GM19463 (cell line): ENCODE measurements at regions not wholly inside any gene's neighbourhood (a gene's known extent, or its start where the extent isn't known, plus 50 kb on each side); places are given as distances from the start of the nearest gene placed in this dataset.
"Not testable (repeated sequence)": the region's sequence is repeated elsewhere in the genome, so short reads cannot be mapped to it uniquely, and the experiment has no call there.

Experiments used
- ATAC-seq: cut with Tn5 transposase; IDR thresholded peaks from one replicate; pipeline ENCODE4 v1.9.1; 2021; ENCODE audit warnings: mild to moderate bottlenecking, moderate library complexity; ENCODE audit not compliant: unreplicated experiment

DNA sequence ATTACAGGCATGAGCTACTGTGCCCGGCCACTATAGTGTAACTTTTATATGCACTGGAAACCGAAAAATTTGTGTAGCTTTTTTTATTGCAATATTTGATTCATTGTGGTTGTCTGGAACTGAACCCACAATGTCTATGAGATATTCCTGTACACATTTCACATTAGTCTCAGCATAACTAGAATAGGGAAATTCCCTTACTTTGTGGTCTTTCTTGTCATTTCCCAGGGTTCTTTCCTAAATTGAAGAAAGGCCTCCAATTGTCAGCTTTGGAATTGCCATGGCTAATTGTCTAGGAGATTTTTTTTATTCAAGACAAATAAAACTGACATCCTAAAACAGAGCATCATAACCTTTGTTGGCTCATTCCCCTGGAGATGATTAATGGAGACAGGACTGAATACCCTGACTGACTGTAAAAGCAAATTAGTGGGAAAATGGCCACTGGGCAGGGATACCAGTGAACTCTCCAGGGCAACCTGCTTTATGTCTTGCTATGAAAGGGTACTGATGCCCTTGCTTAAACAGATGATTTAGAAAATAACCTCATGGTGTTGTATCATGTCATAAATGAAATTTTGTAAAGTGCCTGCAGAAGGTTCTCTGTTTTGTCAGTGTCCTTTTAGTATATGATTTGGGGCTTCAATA lies 576.9 kb downstream of the RFPL4B start:
- no peak for ATAC-seq

DNA sequence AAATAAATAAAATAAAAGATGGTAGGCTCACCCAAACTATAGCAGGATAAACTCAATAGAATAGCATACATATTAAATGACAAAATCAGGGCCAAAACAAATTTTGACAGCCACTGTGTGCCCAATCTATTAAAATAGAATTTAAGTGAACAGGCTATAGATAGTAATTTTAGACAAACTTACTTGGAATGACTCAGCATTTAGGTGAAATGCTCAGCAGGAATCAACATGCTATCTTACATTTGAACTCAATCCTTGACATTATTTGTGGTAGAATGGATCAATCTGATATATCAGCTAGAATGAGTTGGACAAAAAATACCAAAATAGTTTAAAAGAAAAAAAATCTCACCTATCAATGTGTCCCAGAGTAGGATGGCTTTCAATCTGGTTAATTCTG lies 578.6 kb downstream of the RFPL4B start:
- ATAC-seq = no peak

DNA sequence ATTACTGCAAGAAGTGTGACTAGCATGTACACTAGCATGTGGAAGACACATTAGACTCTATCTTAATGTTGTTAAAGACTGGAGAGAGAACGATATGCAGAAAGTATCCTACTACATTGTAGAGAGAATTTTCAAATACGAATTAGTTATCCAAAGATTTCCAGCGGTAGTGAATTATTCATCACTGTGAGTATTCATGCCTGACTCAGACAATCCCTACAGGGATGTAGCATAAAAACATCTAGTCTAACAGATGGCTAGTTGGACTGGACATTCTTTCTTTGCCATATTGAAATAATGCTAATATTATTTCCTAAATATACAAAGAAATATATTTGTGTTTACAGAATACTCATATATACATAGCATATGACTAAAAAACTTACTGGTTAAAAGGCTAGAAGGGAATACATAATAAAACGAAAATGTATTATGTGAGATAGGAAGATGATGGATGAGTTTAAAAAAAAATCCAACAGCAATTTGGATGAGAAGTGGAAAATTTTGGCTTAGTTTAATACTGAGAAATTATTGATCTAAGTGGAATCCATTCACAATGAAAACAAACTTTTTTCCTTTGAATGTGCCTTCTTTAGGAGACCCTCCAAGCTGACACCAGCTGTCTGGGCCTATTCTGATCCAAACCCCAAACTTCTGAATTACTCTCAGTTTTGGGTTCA lies 580.7 kb downstream of the RFPL4B start:
- no peak for ATAC-seq

DNA sequence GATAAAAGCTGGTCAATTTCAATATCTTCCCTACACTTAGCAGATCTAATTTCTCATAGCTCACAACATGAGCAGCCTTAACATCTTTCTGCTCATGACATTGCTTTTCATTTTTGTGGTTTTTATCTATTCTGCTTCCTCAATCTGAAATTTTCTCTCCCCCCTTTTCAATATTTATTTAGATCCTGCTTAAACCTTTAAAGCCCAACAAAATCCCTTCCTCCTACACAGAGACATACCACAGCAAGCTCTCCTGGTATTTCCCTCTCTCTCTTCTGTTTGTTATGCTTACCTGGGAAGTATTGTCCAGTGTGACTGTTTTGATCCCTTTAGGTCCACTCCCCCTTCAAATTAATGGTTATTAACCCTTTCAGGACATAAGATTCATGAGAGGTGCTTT lies 582.5 kb downstream of the RFPL4B start:
- ATAC-seq = no peak

DNA sequence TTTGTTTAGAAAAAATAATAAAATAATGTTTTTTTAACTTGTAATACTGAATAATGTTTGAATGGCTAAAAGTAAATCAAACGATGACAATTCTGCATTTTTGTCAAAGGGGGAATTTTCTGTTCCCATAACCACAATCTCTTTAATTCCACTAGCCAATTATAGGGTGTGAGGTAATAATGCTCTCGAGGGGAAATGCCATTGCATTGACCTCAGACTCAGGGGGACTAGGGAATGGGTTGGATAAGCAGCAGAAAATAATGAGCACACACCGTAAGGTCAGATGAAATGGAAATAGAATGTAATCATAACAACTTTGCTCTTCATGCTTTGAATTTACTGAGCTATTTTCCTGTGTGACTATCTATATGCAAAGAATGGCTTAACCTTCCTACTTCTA lies 584.7 kb downstream of the RFPL4B start:
- no peak for ATAC-seq

DNA sequence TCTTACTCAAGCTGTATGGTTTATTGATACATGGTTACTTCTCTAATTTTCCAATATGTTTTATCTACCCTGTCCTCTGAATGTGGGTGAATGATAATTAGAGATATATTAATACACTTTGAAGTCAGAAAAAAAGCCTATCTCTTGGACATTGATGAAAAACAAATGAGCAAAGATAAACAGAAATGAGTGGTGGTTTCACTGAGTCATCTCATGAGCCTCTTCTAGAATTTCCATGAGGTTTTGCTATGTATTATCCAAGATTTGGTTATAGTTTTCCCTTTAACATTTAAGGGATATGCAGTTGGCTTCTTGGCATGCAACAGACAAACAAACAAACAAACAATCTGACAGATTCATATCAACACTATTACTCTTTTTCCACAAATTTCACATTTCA lies 586.8 kb downstream of the RFPL4B start:
- ATAC-seq = no peak

DNA sequence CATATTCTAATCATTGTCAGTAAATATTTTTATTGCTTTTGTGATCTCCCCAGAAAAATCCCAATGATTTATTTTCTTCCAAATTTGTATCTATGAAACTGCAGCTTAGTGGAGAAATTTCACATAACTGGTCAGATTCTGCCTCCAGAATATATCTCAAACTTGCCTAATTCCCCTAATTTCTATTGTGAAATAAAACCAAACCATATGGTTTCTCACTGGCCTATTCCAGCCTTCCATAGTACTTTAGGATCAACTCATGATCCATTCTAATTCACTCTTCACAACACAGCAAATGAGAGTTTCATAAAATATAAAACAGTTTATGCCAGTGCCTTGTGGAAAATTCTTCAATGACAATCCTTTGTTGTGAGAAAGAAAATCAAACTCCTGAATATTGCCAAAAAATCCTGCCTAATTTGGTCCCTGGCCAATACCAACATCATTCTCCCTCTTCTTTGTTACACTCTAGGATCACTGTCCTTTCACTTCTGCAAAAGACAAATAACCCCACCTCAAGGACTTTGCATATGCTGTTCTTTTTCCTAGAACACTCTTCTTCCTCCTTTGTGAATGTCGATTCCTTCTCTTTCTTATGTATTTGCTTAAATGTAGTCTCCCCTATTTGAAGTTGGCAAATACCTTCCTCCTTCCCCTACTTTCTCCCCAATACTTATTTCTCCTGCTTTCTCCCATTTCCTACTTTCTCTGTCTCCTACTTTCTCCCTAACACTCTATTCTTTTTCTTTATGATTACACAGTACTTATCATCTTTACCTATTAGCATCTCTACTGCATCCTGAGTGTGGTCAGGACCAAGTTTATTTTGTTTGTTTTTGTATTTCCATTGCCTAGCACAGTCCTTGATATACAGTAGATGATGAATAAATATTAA lies 587.5 kb downstream of the RFPL4B start:
- ATAC-seq = no peak

DNA sequence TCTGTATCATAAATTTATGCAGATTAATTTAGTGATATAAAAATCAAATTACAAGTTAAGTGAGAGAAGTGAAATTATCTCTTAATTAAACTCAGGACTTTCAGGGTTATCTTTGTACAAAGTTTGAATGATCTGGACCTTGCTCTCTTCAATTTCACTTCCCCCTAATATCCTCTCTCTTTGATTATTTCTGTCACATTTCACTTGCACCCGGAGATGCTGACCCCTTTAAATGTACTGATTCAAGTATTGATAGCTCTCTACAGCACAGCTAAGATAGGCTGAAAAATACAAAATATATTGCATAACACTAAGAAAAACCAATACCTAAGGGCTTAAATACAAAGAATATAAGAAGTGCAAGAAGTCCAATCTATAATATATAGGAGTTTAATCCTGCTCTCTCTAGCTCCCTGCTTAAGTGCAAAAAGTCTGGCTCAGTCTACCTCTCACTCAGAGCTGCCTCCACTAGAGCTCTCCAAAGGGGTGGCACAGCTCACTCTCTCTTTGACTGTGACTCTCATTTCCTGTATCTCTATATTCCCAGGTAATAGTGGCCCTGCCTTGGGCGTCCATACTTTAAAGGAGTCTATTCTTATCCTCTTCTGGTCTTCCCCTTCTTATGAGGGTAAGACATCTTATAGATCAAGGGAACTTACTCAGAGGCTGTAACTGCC lies 588.4 kb downstream of the RFPL4B start:
- ATAC-seq = no peak

DNA sequence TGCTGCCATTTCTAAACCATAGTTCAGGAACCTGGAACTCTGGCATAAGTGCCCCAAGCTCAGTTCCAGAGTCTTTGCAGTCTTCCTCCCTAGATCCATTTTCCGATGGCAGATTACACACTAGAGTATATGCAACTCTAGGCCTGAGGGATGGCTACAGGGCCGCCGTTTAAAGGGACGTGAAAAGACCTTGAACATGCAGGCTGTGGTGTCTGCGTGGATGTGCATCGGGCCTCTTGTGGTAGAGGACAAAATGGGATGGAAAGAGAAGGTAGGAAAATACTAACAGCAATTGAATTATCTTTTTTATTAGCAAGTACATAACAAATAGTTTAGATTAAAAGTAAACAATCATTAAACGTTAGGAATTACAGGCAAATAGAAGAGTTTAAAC lies 588.9 kb downstream of the RFPL4B start:
- ATAC-seq = no peak

DNA sequence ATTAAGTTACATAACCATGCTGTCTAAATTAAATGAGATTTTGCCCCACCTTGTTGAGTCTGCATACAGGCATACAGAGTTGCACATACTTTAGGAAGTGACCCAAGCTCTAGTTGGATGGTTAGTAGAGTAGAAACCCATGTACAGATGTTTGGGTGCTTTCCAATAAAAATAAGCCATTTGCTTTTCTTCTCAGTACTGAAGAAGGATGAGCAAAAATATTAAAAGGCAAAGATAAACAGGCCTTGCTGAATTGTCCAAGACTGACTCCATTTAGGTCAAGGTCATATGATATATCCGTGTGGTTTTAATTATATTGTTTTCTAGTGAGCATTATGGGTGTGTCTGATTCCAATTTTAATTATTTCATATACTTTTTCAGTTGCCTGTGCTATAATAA lies 589.4 kb downstream of the RFPL4B start:
- ATAC-seq = no peak

DNA sequence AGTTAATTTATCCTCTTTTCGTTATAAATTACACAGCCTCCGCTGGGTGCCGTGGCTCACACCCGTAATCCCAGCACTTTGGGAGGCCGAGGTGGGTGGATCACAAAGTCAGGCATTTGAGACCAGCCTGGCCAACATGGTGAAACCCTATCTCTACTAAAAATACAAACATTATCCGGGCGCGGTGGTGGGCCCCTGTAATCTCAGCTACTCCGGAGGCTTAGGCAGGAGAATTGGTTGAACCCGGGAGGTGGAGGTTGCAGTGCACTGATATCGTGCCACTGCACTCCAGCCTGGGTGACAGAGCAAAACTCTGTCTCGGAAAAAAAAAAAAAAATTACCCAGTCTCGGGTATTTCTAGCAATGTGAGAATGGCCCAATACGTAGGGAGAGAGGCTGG lies 590.6 kb downstream of the RFPL4B start:
- ATAC-seq = not testable (repeated sequence)

DNA sequence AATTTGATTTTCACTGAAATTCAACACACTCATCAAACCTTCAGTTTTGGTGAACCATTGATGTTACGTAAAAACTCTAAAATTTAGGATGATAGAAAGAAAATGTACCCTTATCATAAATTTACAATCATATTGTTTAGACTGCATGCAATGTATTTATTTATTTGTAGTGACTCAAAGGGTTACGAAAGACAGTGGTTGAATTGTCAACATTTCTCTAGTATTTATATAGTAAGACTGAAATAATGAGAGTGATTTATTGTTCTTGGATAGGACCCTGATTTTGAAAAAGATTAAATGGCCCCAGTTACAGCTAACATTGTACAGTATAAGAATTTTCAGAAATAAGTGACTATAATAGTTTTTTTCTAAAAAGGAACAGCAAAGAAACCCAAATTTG lies 591.5 kb downstream of the RFPL4B start:
- ATAC-seq = no peak

DNA sequence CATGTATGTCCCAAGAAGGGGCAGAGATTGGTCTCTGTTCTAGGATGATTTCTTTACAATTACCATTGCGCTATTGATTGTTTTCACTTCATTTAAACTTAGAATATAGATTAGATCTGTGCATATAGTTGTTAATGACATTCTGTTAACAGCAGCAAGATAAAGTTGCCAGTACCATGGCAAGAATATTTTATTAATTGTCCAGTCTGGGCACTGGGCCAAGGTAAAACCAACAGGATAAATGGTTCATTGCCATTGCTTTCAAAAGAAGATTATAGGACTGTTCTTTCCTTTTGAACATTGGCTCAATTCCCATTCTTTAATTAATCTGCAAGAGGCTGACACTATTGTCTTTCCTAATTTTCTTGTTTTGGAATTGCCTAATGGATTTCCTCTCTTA lies 592.4 kb downstream of the RFPL4B start:
- ATAC-seq = no peak

DNA sequence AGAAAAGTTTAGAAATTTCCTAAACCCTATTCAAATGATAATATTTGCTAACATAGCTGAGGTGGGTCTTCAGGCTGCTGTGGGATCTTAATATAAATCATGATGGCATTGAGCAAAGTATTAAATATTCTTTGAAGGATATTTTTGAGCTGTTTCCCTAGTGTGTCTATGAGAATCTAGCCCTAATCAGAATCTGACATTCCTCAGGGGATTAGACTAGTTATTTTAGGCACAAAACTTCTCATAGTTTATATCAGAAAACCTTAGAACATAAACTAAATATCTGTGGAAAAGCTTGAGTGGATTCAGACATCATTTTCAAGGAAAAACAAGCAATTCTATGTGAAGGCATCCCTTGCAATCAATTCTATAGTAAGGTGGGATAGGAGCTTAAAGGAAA lies 594.5 kb downstream of the RFPL4B start:
- no peak for ATAC-seq

DNA sequence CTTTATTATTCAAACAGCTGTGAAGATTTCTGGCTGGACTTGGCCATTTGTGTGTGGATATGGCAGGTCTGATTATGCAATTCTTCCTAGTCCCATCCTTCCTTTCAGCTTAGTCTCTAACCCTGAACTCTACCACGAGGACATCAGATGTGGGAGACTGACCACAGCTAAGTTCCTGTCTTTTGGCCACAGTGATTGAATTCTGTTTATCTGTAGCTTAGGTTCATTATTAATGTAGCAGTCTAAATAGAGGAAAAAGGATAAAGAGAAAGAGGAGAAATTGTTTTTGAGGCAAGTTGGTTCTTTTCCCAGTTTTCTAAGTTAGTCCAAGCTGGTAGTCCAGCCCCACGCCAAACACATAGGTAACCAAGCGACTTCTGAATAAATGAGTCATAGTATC lies 598.9 kb downstream of the RFPL4B start:
- ATAC-seq = no peak

DNA sequence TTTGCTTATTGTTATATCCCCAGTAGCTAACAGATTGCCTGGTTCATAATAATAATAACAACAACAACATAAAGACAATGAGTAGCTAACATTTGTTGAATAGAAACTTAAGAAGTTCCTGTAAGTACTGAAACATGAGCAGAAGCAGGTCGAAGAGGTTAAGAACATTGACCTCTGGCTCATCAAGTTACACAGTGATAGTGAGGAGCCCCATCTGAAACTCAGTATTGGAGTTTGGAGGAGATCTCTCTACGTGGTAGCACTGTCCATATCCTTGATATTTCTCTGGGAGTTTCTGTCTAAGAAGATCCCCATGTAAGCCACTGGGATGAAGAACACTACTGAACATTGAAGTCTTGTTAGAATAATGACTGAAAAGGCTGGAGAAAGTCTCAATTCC lies 600.4 kb downstream of the RFPL4B start:
- no peak for ATAC-seq

DNA sequence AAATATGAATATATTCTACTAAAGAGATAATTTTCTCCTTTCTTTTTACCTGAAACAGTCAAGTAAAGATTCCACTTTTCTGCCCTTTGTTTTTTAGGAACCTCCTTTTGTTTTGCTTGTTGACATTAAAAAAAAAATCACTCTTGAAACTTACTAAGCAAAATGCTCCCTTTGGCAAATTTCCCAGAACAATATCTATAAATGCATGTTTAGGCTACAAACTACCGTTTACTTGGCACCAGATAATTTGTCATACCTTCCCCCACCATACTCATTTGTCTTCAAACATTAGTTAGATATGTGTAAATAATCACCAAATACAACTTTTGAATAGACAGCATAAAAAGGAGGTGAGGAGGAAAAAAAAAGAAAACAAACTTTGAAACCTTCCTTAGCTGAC lies 604.7 kb downstream of the RFPL4B start:
- no peak for ATAC-seq

DNA sequence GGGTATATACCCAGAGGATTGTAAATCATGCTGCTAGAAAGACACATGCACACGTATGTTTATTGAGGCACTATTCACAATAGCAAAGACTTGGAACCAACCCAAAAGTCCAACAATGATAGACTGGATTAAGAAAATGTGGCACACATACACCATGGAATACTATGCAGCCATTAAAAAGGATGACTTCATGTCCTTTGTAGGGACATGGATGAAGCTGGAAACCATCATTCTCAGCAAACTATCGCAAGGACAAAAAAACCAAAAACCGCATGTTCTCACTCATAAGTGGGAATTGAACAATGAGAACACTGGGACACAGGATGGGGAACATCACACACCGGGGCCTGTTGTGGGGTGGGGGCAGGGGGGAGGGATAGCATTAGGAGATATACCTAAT lies 608.6 kb downstream of the RFPL4B start:
- ATAC-seq = not testable (repeated sequence)

DNA sequence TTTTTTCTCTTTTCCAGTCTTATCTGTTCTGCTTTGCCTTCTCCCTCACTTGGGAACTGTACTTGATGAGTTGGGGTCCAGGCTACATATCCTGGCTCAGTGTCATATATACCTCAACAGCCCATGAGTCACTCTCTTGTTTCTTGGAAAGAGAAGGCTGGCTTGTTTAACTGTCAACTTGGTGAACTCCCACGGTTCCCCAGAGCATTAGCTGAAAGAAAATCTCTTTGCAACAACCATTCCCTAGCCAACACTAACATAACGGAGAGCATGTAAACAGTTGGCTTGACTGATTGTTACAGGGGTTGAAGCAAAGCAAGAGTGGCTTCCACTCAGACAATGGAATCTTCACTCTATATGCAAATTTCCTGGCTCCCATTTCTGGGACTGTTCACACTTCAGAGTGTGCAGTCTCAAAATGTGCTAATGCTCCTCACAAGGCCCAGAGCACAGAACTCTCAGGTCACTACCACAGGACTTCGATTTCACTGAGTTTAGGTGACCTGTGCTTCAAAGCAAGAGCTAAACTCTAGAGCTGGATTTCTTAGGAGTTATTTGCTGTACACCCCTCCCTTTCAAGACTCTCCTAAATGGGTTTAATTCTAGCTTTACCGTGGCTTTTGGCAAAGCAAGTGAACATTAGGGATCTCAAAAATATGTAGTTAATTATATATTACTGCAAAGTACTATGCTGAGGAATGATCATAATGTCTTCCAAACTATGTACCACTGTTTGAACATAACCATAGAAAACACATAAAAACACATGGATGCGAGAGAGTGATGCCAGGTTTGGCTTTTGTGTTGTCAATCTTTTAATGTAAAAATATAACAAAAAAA lies 609.8 kb downstream of the RFPL4B start:
- no peak for ATAC-seq

DNA sequence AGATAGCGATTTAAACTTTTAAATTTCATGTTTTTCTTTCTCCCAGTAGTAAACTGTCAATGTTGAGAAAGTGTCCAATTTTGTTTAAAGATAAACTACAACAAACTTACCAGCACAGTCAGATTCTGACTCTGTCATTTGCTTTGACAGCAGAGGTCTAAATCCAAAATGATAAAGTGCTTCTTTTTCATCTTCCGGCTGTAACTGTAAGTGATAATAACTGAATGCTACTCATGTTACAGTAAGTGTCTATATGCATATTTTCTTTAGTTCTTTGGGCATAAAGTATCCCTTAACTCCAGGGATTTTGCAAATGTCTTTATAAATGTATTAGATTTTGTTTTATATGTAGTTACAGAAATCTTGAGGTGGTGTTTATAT lies 610.4 kb downstream of the RFPL4B start:
- no peak for ATAC-seq

DNA sequence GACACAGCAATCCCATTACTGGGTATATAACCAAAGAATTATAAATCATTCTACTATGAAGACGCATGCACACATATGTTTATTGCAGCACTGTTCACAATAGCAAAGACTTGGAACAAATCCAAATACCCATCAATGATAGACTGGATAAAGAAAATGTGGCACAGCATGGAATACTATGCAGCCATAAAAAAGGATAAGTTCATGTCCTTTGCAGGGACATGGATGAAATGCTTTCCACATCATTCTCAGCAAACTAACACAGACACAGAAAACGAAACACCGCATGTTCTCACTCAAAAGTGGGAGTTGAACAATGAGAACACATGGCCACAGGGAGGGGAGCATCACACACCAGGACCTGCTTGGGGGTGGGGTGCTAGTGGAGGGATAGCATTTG lies 613.0 kb downstream of the RFPL4B start:
- not testable (repeated sequence) for ATAC-seq
